Effector memory CD4-positive, alpha-beta T cell (primary cell): ENCODE measurements at regions not wholly inside any gene's neighbourhood (a gene's known extent, or its start where the extent isn't known, plus 50 kb on each side); places are given as distances from the start of the nearest gene placed in this dataset.

Experiments used
- DNase-seq, 3 donors: peaks; one replicate each; pipeline ENCODE4 v3.0.0-alpha.2; 2020
- H3K27ac ChIP-seq: 2 replicates; pipeline ENCODE4 v1.7.0; 2013; ENCODE audit warnings: mild to moderate bottlenecking, low read length, moderate library complexity; ENCODE audit not compliant: insufficient read depth, poor library complexity, severe bottlenecking
- H3K27me3 ChIP-seq: replicated peaks from 2 replicates; pipeline ENCODE4 v1.7.0; 2013; ENCODE audit warnings: mild to moderate bottlenecking, low read length; ENCODE audit not compliant: insufficient read depth, control insufficient read depth, poor library complexity, severe bottlenecking
- H3K36me3 ChIP-seq: 2 replicates; pipeline ENCODE4 v1.7.0; 2013; ENCODE audit warnings: mild to moderate bottlenecking, low read length, moderate library complexity; ENCODE audit not compliant: control insufficient read depth, insufficient read depth
- H3K4me1 ChIP-seq: 2 replicates; pipeline ENCODE4 v1.7.0; 2013; ENCODE audit warnings: low read length, mild to moderate bottlenecking; ENCODE audit not compliant: control insufficient read depth, insufficient read depth, poor library complexity, severe bottlenecking
- H3K4me3 ChIP-seq: 2 replicates; pipeline ENCODE4 v1.7.0; 2013; ENCODE audit warnings: low read length, low read depth, mild to moderate bottlenecking; ENCODE audit not compliant: insufficient read depth, poor library complexity, severe bottlenecking
- H3K9me3 ChIP-seq: 2 replicates; pipeline ENCODE4 v1.7.0; 2013; ENCODE audit warnings: mild to moderate bottlenecking, low read length, moderate library complexity; ENCODE audit not compliant: control insufficient read depth

GRCh38 chrX:5194806-5195205 lies 1033.9 kb downstream of the NLGN4X start:
- Histone ChIP-seq H3K4me1 (no peaks in the 10 kb centered on the region), H3K27me3 (no peaks in the 10 kb centered on the region), H3K36me3 (no peaks in the 10 kb centered on the region), H3K4me3 (no peak overlapping the region), H3K9me3 (no peaks in the 10 kb centered on the region), H3K27ac (no peak overlapping the region)
- DNase-seq = no peak

- Histone ChIP-seq H3K4me3 (no peak overlapping the region), H3K4me1 (no peaks in the 10 kb centered on the region), H3K36me3 (no peaks in the 10 kb centered on the region), H3K9me3 (no peaks in the 10 kb centered on the region), H3K27ac (no peak overlapping the region), H3K27me3 (no peaks in the 10 kb centered on the region)
- no peak for DNase-seq
Measured at GRCh38 chrX:5180135-5180741, 1048.4 kb downstream of the NLGN4X start.

GRCh38 chrX:5176766-5177165 lies 1051.9 kb downstream of the NLGN4X start:
- DNase-seq = no peak
- Histone ChIP-seq H3K36me3 (no peaks in the 10 kb centered on the region), H3K9me3 (no peaks in the 10 kb centered on the region), H3K4me1 (no peaks in the 10 kb centered on the region), H3K27me3 (no peaks in the 10 kb centered on the region), H3K27ac (no peak overlapping the region), H3K4me3 (no peak overlapping the region)

- Histone ChIP-seq H3K36me3 (no peaks in the 10 kb centered on the region), H3K27me3 (no peaks in the 10 kb centered on the region), H3K4me1 (no peaks in the 10 kb centered on the region), H3K27ac (no peak overlapping the region), H3K4me3 (no peak overlapping the region), H3K9me3 (no peaks in the 10 kb centered on the region)
- DNase-seq = no peak
Measured at GRCh38 chrX:5163663-5164062, 1065.0 kb downstream of the NLGN4X start.

GRCh38 chrX:5155301-5155700 lies 1073.4 kb downstream of the NLGN4X start:
- DNase-seq = no peak
- Histone ChIP-seq H3K27me3 (no peaks in the 10 kb centered on the region), H3K9me3 (no peaks in the 10 kb centered on the region), H3K27ac (no peak overlapping the region), H3K4me1 (no peaks in the 10 kb centered on the region), H3K36me3 (no peaks in the 10 kb centered on the region), H3K4me3 (no peak overlapping the region)

GRCh38 chrX:5145957-5146356 lies 1082.7 kb downstream of the NLGN4X start:
- no peaks in the 10 kb centered on the region for H3K27me3 ChIP-seq
- H3K27ac ChIP-seq = no peak overlapping the region
- H3K4me3 ChIP-seq = no peak overlapping the region
- H3K9me3 ChIP-seq = no peaks in the 10 kb centered on the region
- no peak for DNase-seq
- no peaks in the 10 kb centered on the region for H3K4me1 ChIP-seq
- no peaks in the 10 kb centered on the region for H3K36me3 ChIP-seq

- no peak overlapping the region for H3K4me3 ChIP-seq
- no peaks in the 10 kb centered on the region for H3K36me3 ChIP-seq
- no peaks in the 10 kb centered on the region for H3K4me1 ChIP-seq
- no peak for DNase-seq
- no peaks in the 10 kb centered on the region for H3K9me3 ChIP-seq
- no peak overlapping the region for H3K27ac ChIP-seq
- no peaks in the 10 kb centered on the region for H3K27me3 ChIP-seq
Measured at GRCh38 chrX:5142644-5143043, 1086.0 kb downstream of the NLGN4X start.

- no peaks in the 10 kb centered on the region for H3K4me1 ChIP-seq
- H3K27me3 ChIP-seq = no peaks in the 10 kb centered on the region
- H3K9me3 ChIP-seq = no peaks in the 10 kb centered on the region
- no peaks in the 10 kb centered on the region for H3K36me3 ChIP-seq
- H3K4me3 ChIP-seq = no peak overlapping the region
- no peak overlapping the region for H3K27ac ChIP-seq
- DNase-seq = no peak
Measured at GRCh38 chrX:5122181-5122678, 1106.4 kb downstream of the NLGN4X start.

- Histone ChIP-seq H3K27me3 (no peaks in the 10 kb centered on the region), H3K27ac (no peak overlapping the region), H3K36me3 (no peaks in the 10 kb centered on the region), H3K4me3 (no peak overlapping the region), H3K4me1 (no peaks in the 10 kb centered on the region), H3K9me3 (no peaks in the 10 kb centered on the region)
- no peak for DNase-seq
Measured at GRCh38 chrX:5117816-5118215, 1110.9 kb downstream of the NLGN4X start.

- Histone ChIP-seq H3K27ac (no peak overlapping the region), H3K9me3 (no peaks in the 10 kb centered on the region), H3K27me3 (no peaks in the 10 kb centered on the region), H3K36me3 (no peaks in the 10 kb centered on the region), H3K4me1 (no peaks in the 10 kb centered on the region), H3K4me3 (no peak overlapping the region)
- no peak for DNase-seq
Measured at GRCh38 chrX:5113128-5113527, 1115.5 kb downstream of the NLGN4X start.
